Upper lobe of right lung (tissue), 1 donor: ENCODE measurements at regions not wholly inside any gene's neighbourhood (a gene's known extent, or its start where the extent isn't known, plus 50 kb on each side); places are given as distances from the start of the nearest gene placed in this dataset.

Experiments used
- ATAC-seq: fragments of 200-7000 bp; cut with Tn5 transposase; one replicate; pipeline ENCODE4 v1.9.1; 2020; ENCODE audit warnings: mild to moderate bottlenecking, moderate library complexity
- DNase-seq: peaks from one replicate; pipeline ENCODE4 v3.0.0-alpha.2; 2020
- H3K27ac ChIP-seq: fragments of 200-600 bp; one replicate; pipeline ENCODE4 v1.8.0; 2022
- H3K27me3 ChIP-seq: fragments of 200-600 bp; one replicate; pipeline ENCODE4 v1.8.0; 2022; ENCODE audit warnings: mild to moderate bottlenecking
- H3K36me3 ChIP-seq: fragments of 200-600 bp; one replicate; pipeline ENCODE4 v1.8.0; 2022
- H3K4me1 ChIP-seq: fragments of 200-600 bp; one replicate; pipeline ENCODE4 v1.8.0; 2022
- H3K4me3 ChIP-seq: fragments of 200-600 bp; one replicate; pipeline ENCODE4 v1.8.0; 2022; ENCODE audit warnings: mild to moderate bottlenecking
- H3K9me3 ChIP-seq: fragments of 200-600 bp; one replicate; pipeline ENCODE4 v1.8.0; 2022
- intact Hi-C: fragments of 100-400 bp; cut with DNase I; formaldehyde crosslinking; loops from one replicate; pipeline ENCODE4 v1.11.0; 2022
- TF ChIP-seq, protein P1 (sequence below): fragments of 200-600 bp; IDR thresholded peaks from one replicate; pipeline ENCODE4 v1.8.0; 2022; ENCODE audit warnings: antibody characterized with exemption
- donor health status: DM: no; HTN: yes; CAD: no; lungs with severe emphysema.

- Histone ChIP-seq H3K4me1 (peaks cover 24% of the 10 kb centered on the region), H3K9me3 (no peaks in the 10 kb centered on the region), H3K36me3 (no peaks in the 10 kb centered on the region), H3K27ac (no peak overlapping the region), H3K27me3 (no peaks in the 10 kb centered on the region), H3K4me3 (no peak overlapping the region)
- DNase-seq (no peak), ATAC-seq (no peak)
- TF ChIP-seq, protein P1, sequence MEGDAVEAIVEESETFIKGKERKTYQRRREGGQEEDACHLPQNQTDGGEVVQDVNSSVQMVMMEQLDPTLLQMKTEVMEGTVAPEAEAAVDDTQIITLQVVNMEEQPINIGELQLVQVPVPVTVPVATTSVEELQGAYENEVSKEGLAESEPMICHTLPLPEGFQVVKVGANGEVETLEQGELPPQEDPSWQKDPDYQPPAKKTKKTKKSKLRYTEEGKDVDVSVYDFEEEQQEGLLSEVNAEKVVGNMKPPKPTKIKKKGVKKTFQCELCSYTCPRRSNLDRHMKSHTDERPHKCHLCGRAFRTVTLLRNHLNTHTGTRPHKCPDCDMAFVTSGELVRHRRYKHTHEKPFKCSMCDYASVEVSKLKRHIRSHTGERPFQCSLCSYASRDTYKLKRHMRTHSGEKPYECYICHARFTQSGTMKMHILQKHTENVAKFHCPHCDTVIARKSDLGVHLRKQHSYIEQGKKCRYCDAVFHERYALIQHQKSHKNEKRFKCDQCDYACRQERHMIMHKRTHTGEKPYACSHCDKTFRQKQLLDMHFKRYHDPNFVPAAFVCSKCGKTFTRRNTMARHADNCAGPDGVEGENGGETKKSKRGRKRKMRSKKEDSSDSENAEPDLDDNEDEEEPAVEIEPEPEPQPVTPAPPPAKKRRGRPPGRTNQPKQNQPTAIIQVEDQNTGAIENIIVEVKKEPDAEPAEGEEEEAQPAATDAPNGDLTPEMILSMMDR: no peak
- intact Hi-C loops: no loop called here
Measured at GRCh38 chr9:88749420-88749819, 214.4 kb downstream of the NXNL2 start.

GRCh38 chr9:88750832-88751360 is 215.9 kb downstream of the NXNL2 start:
- intact Hi-C loops: no loop called here
- H3K27me3 ChIP-seq: no peaks in the 10 kb centered on the region
- DNase-seq: no peak
- no peak for ATAC-seq
- no peaks in the 10 kb centered on the region for H3K36me3 ChIP-seq
- H3K9me3 ChIP-seq: no peaks in the 10 kb centered on the region
- H3K27ac ChIP-seq: no peak overlapping the region
- H3K4me1 ChIP-seq: peaks cover 24% of the 10 kb centered on the region
- TF ChIP-seq, protein P1: no peak
- H3K4me3 ChIP-seq: no peak overlapping the region

DNA sequence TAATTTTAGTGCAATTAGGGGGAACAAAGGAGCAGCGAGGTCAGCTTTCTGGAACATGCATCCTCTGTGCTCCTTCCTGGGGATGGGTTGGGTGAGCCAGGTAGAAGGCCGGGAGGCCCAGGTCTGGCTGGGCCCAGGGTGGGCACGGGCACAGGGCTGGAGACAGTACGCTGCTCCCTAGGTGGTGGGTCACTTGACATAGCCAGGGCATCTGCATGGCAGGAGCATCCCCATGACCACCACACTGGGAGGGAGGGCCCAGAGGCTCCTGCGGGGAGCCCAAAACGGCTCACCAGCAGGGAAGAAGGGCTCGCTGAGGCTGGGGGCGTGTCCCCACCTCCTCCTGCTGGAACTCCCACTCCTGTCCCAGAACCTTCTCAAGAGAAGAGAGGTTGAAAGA is 216.8 kb downstream of the NXNL2 start:
- TF ChIP-seq, protein P1: no peak
- Histone ChIP-seq H3K36me3 (no peaks in the 10 kb centered on the region), H3K27ac (no peak overlapping the region), H3K4me3 (no peak overlapping the region), H3K4me1 (peaks cover 16% of the 10 kb centered on the region), H3K27me3 (no peaks in the 10 kb centered on the region), H3K9me3 (no peaks in the 10 kb centered on the region)
- intact Hi-C loops: no loop called here
- DNase-seq (no peak), ATAC-seq (no peak)

- Histone ChIP-seq H3K36me3 (no peaks in the 10 kb centered on the region), H3K4me1 (peaks cover 3% of the 10 kb centered on the region), H3K9me3 (no peaks in the 10 kb centered on the region), H3K27ac (no peak overlapping the region), H3K27me3 (no peaks in the 10 kb centered on the region), H3K4me3 (no peak overlapping the region)
- DNase-seq: no peak
- TF ChIP-seq, protein P1: no peak
- peak; percentile 31 for ATAC-seq
- intact Hi-C loops: no loop called here
Measured at GRCh38 chr9:88753691-88754367, 218.9 kb downstream of the NXNL2 start.

- Histone ChIP-seq H3K27me3 (no peaks in the 10 kb centered on the region), H3K4me3 (no peak overlapping the region), H3K9me3 (no peaks in the 10 kb centered on the region), H3K4me1 (peaks cover 3% of the 10 kb centered on the region), H3K27ac (no peak overlapping the region), H3K36me3 (no peaks in the 10 kb centered on the region)
- intact Hi-C loops: no loop called here
- no peak for ATAC-seq
- TF ChIP-seq, protein P1: no peak
- no peak for DNase-seq
Measured at GRCh38 chr9:88754452-88754851, 219.5 kb downstream of the NXNL2 start.
